H1 (cell line): ENCODE measurements at regions not wholly inside any gene's neighbourhood (a gene's known extent, or its start where the extent isn't known, plus 50 kb on each side); places are given as distances from the start of the nearest gene placed in this dataset.

ENCODE experiments used
- CTCF ChIP-seq, 3 experiments: IDR thresholded peaks; 1 replicate in 2 of 3; 2 replicates in 1 of 3; pipeline versions ENCODE4 v1.5.1 to v1.6.1; 2011; ENCODE audit warnings: low read length in 3 of 3, mild to moderate bottlenecking in 3 of 3, inconsistent platforms in 2 of 3, low read depth in 1 of 3, moderate library complexity in 1 of 3; ENCODE audit not compliant: insufficient read depth in 1 of 3; ENCODE audit errors: control extremely low read depth in 1 of 3
- EP300 ChIP-seq, 2 experiments: IDR thresholded peaks; 1 replicate in 1 of 2; 2 replicates in 1 of 2; pipeline ENCODE4 v1.6.1; 2011 to 2012; ENCODE audit warnings: low read depth in 2 of 2, low read length in 2 of 2, mild to moderate bottlenecking in 2 of 2, borderline replicate concordance in 1 of 2, inconsistent platforms in 1 of 2, moderate library complexity in 1 of 2
- HDAC6 ChIP-seq: IDR thresholded peaks from one replicate; pipeline ENCODE4 v1.7.1; 2012; ENCODE audit warnings: low read depth, mild to moderate bottlenecking, inconsistent platforms, low read length, moderate library complexity
- POLR2A ChIP-seq, 2 experiments: IDR thresholded peaks; 1 replicate in 1 of 2; 2 replicates in 1 of 2; pipeline ENCODE4 v1.6.1; 2011; ENCODE audit warnings: low read depth in 2 of 2, low read length in 2 of 2, mild to moderate bottlenecking in 2 of 2; ENCODE audit errors: control extremely low read depth in 1 of 2
- SP1 ChIP-seq: IDR thresholded peaks from 2 replicates; pipeline ENCODE4 v1.6.1; 2011; ENCODE audit warnings: low read depth, low read length
- YY1 ChIP-seq: IDR thresholded peaks from 2 replicates; pipeline ENCODE4 v1.6.1; 2011; ENCODE audit warnings: low read depth, mild to moderate bottlenecking, low read length

GRCh38 chr2:52145005-52145404 lies 1113.1 kb upstream of the NRXN1 start:
- TF ChIP-seq HDAC6 (no peak), POLR2A (IDR thresholded peaks at IDR 0.05; ENCODE audit: control extremely low read depth in 1 of 2, low read depth in 2 of 2, low read length in 2 of 2) (no peak), YY1 (no peak), EP300 (IDR thresholded peaks at IDR 0.05; ENCODE audit: borderline replicate concordance in 1 of 2, low read depth in 2 of 2, low read length in 2 of 2) (no peak), SP1 (no peak), CTCF (IDR thresholded peaks at IDR 0.05; ENCODE audit: control extremely low read depth in 1 of 3, insufficient read depth in 1 of 3, low read depth in 1 of 3, low read length in 3 of 3) (no peak)
